ENCODE measurements at regions not wholly inside any gene's neighbourhood (a gene's known extent, or its start where the extent isn't known, plus 50 kb on each side); places are given as distances from the start of the nearest gene placed in this dataset.
"Not testable (repeated sequence)": the region's sequence is repeated elsewhere in the genome, so short reads cannot be mapped to it uniquely, and the experiment has no call there.

- not testable (repeated sequence) for TF ChIP-seq CTCF (conservative IDR thresholded peaks at IDR 0.05; ENCODE audit: low read depth in 2 of 2); CREB1 (CRISPR knock-in tag; IDR thresholded peaks at IDR 0.05; ENCODE audit: low read depth); EZH2 (IDR thresholded peaks at IDR 0.05; ENCODE audit: low read depth, unreplicated experiment); ZNF114 (CRISPR knock-in tag; IDR thresholded peaks at IDR 0.05); JUNB (IDR thresholded peaks at IDR 0.05; ENCODE audit: unreplicated experiment); STAT1 (IDR thresholded peaks at IDR 0.05; ENCODE audit: unreplicated experiment); POLR2AphosphoS5 (IDR thresholded peaks at IDR 0.05; ENCODE audit: low read depth)
Observed at GRCh38 chr14:105641951-105642350, 115.6 kb downstream of the TMEM121 start.
